ENCODE measurements at regions not wholly inside any gene's neighbourhood (a gene's known extent, or its start where the extent isn't known, plus 50 kb on each side); places are given as distances from the start of the nearest gene placed in this dataset.

DNA sequence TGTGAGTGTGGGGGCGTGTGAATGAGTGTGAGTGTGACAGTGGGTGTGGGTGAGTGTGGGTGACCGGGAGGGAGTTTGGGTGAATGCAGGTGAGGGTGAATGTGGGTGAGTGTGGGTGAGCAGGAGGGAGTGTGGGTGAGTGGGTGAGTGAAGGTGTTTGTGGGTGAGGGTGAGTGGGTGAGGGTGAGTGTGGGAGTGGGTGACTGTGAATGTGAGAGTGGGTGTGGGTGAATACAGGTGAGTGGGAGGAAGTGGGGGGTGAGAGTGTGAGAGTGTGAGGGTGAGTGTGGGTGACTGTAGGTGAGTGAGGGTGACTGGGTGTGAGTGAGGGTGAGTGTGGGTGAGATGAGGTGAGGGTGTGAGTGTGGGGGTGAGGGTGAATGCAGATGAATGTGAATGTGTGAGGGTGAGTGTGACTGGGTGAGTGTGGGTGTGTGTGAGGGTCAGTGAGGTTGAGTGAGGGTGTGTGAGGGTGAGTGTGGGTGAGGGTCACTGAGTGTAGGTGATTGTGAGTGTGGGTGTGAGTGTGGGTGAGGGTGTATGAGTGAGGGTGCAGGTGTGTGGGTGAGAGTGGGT is 1677.3 kb upstream of the TENM3 start:
- Mint-ChIP-seq H3K27me3 (ENCODE audit: unreplicated experiment) (no peaks in the 10 kb centered on the region), H3K4me1 (ENCODE audit: unreplicated experiment) (peaks cover 1% of the 10 kb centered on the region), H3K27ac (ENCODE audit: unreplicated experiment) (no peak overlapping the region), H3K4me3 (ENCODE audit: unreplicated experiment) (no peak overlapping the region), H3K36me3 (ENCODE audit: low read depth, unreplicated experiment) (no peaks in the 10 kb centered on the region), H3K9me3 (ENCODE audit: unreplicated experiment) (no peaks in the 10 kb centered on the region)
- TF ChIP-seq, protein P1, sequence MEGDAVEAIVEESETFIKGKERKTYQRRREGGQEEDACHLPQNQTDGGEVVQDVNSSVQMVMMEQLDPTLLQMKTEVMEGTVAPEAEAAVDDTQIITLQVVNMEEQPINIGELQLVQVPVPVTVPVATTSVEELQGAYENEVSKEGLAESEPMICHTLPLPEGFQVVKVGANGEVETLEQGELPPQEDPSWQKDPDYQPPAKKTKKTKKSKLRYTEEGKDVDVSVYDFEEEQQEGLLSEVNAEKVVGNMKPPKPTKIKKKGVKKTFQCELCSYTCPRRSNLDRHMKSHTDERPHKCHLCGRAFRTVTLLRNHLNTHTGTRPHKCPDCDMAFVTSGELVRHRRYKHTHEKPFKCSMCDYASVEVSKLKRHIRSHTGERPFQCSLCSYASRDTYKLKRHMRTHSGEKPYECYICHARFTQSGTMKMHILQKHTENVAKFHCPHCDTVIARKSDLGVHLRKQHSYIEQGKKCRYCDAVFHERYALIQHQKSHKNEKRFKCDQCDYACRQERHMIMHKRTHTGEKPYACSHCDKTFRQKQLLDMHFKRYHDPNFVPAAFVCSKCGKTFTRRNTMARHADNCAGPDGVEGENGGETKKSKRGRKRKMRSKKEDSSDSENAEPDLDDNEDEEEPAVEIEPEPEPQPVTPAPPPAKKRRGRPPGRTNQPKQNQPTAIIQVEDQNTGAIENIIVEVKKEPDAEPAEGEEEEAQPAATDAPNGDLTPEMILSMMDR (IDR thresholded peaks at IDR 0.05; ENCODE audit: unreplicated experiment), result no peak
- no peak for DNase-seq (ENCODE audit: low spot score)

DNA sequence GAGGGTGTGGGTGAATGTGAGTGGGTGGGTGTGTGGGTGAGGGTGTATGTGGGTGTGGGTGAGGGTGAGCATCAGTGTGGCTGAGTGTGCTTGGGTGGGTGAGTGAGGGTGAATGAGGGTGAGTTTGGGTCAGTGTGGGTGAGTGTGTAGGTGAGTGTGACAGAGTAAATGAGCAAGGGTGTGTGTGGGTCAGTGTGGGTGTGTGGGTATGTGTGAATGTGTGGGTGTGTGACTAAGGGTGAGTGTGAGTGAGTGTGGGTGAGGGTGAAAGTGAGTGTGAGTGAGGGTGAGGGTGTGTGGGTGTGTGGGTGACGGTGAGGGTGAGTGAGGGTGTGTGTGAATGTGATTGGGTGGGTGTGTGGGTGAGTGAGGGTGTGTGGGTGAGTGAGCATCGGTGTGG is 1676.7 kb upstream of the TENM3 start:
- Mint-ChIP-seq H3K9me3 (ENCODE audit: unreplicated experiment) (no peaks in the 10 kb centered on the region), H3K36me3 (ENCODE audit: low read depth, unreplicated experiment) (no peaks in the 10 kb centered on the region)

DNA sequence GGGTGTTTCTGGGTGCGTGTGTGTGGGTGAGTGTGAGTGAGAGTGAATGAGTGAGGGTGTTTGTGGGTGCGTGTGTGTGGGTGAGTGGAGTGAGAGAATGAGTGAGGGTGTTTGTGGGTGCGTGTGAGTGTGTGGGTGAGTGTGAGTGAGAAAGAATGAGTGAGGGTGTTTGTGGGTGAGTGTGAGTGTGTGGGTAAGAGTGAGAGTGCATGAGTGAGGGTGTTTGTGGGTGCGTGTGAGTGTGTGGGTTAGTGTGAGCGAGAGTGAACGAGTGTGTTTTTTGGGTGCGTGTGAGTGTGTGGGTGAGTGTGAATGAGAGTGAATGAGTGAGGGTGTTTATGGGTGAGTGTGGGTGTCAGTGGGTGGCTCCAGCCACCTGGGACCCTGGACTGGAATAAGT is 1676.1 kb upstream of the TENM3 start:
- no peaks in the 10 kb centered on the region for H3K36me3 Mint-ChIP-seq (ENCODE audit: low read depth, unreplicated experiment)
- DNase-seq (ENCODE audit: low spot score), result no peak
- no peaks in the 10 kb centered on the region for H3K9me3 Mint-ChIP-seq (ENCODE audit: unreplicated experiment)
- H3K4me1 Mint-ChIP-seq (ENCODE audit: unreplicated experiment), result no peaks in the 10 kb centered on the region
- H3K27ac Mint-ChIP-seq (ENCODE audit: unreplicated experiment), result no peak overlapping the region
- no peaks in the 10 kb centered on the region for H3K27me3 Mint-ChIP-seq (ENCODE audit: unreplicated experiment)
- no peak overlapping the region for H3K4me3 Mint-ChIP-seq (ENCODE audit: unreplicated experiment)
- TF ChIP-seq, protein P1 (IDR thresholded peaks at IDR 0.05; ENCODE audit: unreplicated experiment), result no peak

More for the DNA sequence above, 1676.7 kb upstream of the TENM3 start:
- DNase-seq (ENCODE audit: low spot score), result no peak
- no peak overlapping the region for H3K4me3 Mint-ChIP-seq (ENCODE audit: unreplicated experiment)
- TF ChIP-seq, protein P1 (IDR thresholded peaks at IDR 0.05; ENCODE audit: unreplicated experiment), result no peak
- H3K4me1 Mint-ChIP-seq (ENCODE audit: unreplicated experiment), result no peaks in the 10 kb centered on the region
- H3K27me3 Mint-ChIP-seq (ENCODE audit: unreplicated experiment), result no peaks in the 10 kb centered on the region
- no peak overlapping the region for H3K27ac Mint-ChIP-seq (ENCODE audit: unreplicated experiment)

DNA sequence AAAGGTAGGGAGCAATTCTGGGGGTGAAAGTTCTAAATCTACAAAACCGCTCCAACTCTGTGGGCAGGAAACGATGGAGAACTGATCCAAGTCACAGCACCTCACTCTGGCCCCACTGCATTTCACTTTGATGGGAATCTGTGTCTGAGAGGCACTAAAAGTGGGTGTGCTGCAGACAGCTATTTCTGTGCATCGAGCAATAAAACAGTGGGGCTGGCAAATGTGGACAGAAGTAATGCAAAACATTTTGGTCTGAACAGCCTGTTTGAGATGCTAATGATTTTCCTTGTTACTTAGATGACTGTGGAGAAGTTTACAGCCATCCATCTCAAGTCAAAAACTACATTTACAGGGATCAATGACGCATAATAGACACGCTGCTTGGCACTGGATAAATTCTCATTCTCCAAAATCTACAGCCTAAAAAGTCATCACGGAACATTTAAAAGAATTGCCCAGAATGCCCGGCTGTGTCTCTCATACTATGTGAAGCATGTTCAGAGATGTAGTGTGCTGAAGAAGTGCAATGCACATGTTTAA is 1671.6 kb upstream of the TENM3 start:
- H3K9me3 Mint-ChIP-seq (ENCODE audit: unreplicated experiment), result no peaks in the 10 kb centered on the region
- no peaks in the 10 kb centered on the region for H3K36me3 Mint-ChIP-seq (ENCODE audit: low read depth, unreplicated experiment)
- no peak overlapping the region for H3K4me3 Mint-ChIP-seq (ENCODE audit: unreplicated experiment)
- H3K27me3 Mint-ChIP-seq (ENCODE audit: unreplicated experiment), result no peaks in the 10 kb centered on the region
- no peak overlapping the region for H3K27ac Mint-ChIP-seq (ENCODE audit: unreplicated experiment)
- H3K4me1 Mint-ChIP-seq (ENCODE audit: unreplicated experiment), result no peaks in the 10 kb centered on the region
- no peak for DNase-seq (ENCODE audit: low spot score)
- TF ChIP-seq, protein P1 (IDR thresholded peaks at IDR 0.05; ENCODE audit: unreplicated experiment), result no peak

DNA sequence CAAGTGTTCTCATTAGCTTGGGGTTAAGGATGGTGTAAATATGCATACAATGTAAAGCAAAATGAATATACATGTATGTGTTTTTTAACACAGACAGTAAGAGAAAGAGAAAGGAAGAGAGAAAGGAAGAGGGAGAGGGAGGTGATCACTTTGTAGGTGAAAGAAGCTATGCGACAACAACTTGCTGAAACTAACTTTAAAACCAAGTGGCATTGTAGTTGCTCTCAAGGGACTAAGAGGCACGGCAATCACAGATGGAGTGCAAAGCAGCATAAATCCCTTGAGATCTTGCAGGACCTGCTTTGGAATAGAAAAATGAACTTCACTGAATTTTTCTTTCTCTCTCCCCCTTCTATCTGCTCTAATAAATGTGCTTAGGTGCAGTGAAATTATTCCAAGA is 1665.0 kb upstream of the TENM3 start:
- Mint-ChIP-seq H3K36me3 (ENCODE audit: low read depth, unreplicated experiment) (no peaks in the 10 kb centered on the region), H3K9me3 (ENCODE audit: unreplicated experiment) (no peaks in the 10 kb centered on the region), H3K27ac (ENCODE audit: unreplicated experiment) (no peak overlapping the region), H3K4me3 (ENCODE audit: unreplicated experiment) (no peak overlapping the region), H3K27me3 (ENCODE audit: unreplicated experiment) (no peaks in the 10 kb centered on the region), H3K4me1 (ENCODE audit: unreplicated experiment) (no peaks in the 10 kb centered on the region)
- TF ChIP-seq, protein P1 (IDR thresholded peaks at IDR 0.05; ENCODE audit: unreplicated experiment), result no peak
- DNase-seq (ENCODE audit: low spot score), result no peak

All from endothelial cell (in vitro differentiated cells).